ENCODE measurements at regions not wholly inside any gene's neighbourhood (a gene's known extent, or its start where the extent isn't known, plus 50 kb on each side); places are given as distances from the start of the nearest gene placed in this dataset.

- H3K4me3 ChIP-seq = no peak overlapping the region
- no peaks in the 10 kb centered on the region for H3K36me3 ChIP-seq (ENCODE audit: insufficient read depth)
- H3K27me3 ChIP-seq (ENCODE audit: insufficient read depth) = no peaks in the 10 kb centered on the region
- H3K4me2 ChIP-seq = no peak overlapping the region
- Mint-ChIP-seq H3K27me3 (ENCODE audit: insufficient read depth, low read depth, poor library complexity) (peaks cover 5% of the 10 kb centered on the region), H3K9me3 (no peaks in the 10 kb centered on the region; the same call in 1 of the 3 replicates), H3K27ac (no peak overlapping the region), H3K4me1 (peaks cover 5% of the 10 kb centered on the region; the same call in 2 of the 3 replicates), H3K4me3 (no peak overlapping the region), H3K36me3 (ENCODE audit: low read depth) (no peaks in the 10 kb centered on the region)
- H3K4me1 ChIP-seq (ENCODE audit: insufficient read depth) = no peaks in the 10 kb centered on the region
- DNase-seq (ENCODE audit: low spot score) (no peak), ATAC-seq (no peak; the same call in 2 of the 3 replicates)
- peak overlapping the region; percentile 66 for H2AFZ ChIP-seq
- H3K27ac ChIP-seq (ENCODE audit: low read depth) = no peak overlapping the region
- no peaks in the 10 kb centered on the region for H3K79me2 ChIP-seq (replicated peaks; ENCODE audit: insufficient read depth)
- TF ChIP-seq ZNF331 (CRISPR knock-in tag; IDR thresholded peaks at IDR 0.05; ENCODE audit: low read depth) = no peak
- TF ChIP-seq NANOG (IDR thresholded peaks at IDR 0.05; ENCODE audit: borderline replicate concordance) = no peak
- TF ChIP-seq ZNF114 (CRISPR knock-in tag; IDR thresholded peaks at IDR 0.05) = no peak
- no peak for TF ChIP-seq CTCF (conservative IDR thresholded peaks at IDR 0.05; ENCODE audit: low read depth in 2 of 2)
- TF ChIP-seq EZH2phosphoT487 (IDR thresholded peaks at IDR 0.05; ENCODE audit: unreplicated experiment) = no peak
- no peak for TF ChIP-seq ZNF462 (CRISPR knock-in tag; IDR thresholded peaks at IDR 0.05)
- no peak for TF ChIP-seq ETS1 (IDR thresholded peaks at IDR 0.05)
- no peak for TF ChIP-seq STAT1 (IDR thresholded peaks at IDR 0.05; ENCODE audit: unreplicated experiment)
- no peak for TF ChIP-seq JUNB (IDR thresholded peaks at IDR 0.05; ENCODE audit: unreplicated experiment)
- TF ChIP-seq CREB1 (CRISPR knock-in tag; IDR thresholded peaks at IDR 0.05; ENCODE audit: low read depth) = no peak
- no peak for TF ChIP-seq POLR2AphosphoS5 (IDR thresholded peaks at IDR 0.05; ENCODE audit: low read depth)
- TF ChIP-seq REST (IDR thresholded peaks at IDR 0.05; ENCODE audit: unreplicated experiment) = no peak
- no peak for TF ChIP-seq EZH2 (IDR thresholded peaks at IDR 0.05; ENCODE audit: low read depth, unreplicated experiment)
- peaks cover 4% of the 10 kb centered on the region; the same call in 1 of the 2 replicates for H3K9me2 ChIP-seq (ENCODE audit: insufficient read depth)
- no peaks in the 10 kb centered on the region for H3F3A ChIP-seq (replicated peaks; ENCODE audit: low read depth)
- no peaks in the 10 kb centered on the region for H4K20me1 ChIP-seq (replicated peaks; ENCODE audit: insufficient read depth)
Measured at GRCh38 chr9:95626341-95626740, 109.6 kb upstream of the PTCH1 start.

Measured in GM23338 (cell line).